GM12892 (cell line): ENCODE measurements at regions not wholly inside any gene's neighbourhood (a gene's known extent, or its start where the extent isn't known, plus 50 kb on each side); places are given as distances from the start of the nearest gene placed in this dataset.
"Not testable (repeated sequence)": the region's sequence is repeated elsewhere in the genome, so short reads cannot be mapped to it uniquely, and the experiment has no call there.

Experiments used
- DNase-seq: peaks from one replicate; pipeline ENCODE4 v3.0.0; 2011; ENCODE audit not compliant: insufficient read length
- FAIRE-seq: peaks from 2 replicates; lab custom pipeline; 2011; peaks lifted over from hg19 to GRCh38; lab: Jason Lieb, UNC
- POLR2A ChIP-seq: IDR thresholded peaks from 2 replicates; pipeline ENCODE4 v1.6.1; 2011; ENCODE audit warnings: low read depth, low read length, control low read depth
- POLR2AphosphoS5 ChIP-seq: IDR thresholded peaks from 2 replicates; pipeline ENCODE4 v1.6.1; 2011; ENCODE audit warnings: low read depth, low read length, control low read depth
- TAF1 ChIP-seq: IDR thresholded peaks from 2 replicates; pipeline ENCODE4 v1.6.1; 2011; ENCODE audit warnings: low read depth, mild to moderate bottlenecking, control low read depth, low read length, borderline replicate concordance

GRCh38 chr11:42397483-42397882 lies 914.3 kb upstream of the API5 start:
- TF ChIP-seq POLR2A, result no peak
- no peak for TF ChIP-seq TAF1
- no peak for TF ChIP-seq POLR2AphosphoS5
- DNase-seq, result no peak
- no peak for FAIRE-seq

DNA sequence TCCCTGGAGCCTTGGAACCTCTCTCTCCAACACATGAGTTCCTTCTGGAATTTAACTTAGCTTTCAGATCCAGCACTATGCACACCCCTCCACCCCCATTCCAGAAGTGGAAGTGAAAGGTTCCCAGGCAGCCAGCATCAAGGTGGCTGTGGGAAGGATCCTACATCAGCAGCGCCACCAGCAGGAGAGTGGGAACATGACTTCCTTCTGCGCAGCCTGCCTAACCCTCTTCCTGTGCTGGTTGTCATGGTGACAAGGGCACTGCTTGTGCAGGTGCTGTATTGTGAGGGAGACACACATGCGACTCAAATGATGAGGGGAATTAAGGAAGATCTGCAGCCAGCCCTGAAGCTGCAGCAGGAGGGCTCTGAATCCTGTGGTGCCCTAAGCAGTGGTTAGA lies 904.5 kb upstream of the API5 start:
- FAIRE-seq, result peak; percentile 48

DNA sequence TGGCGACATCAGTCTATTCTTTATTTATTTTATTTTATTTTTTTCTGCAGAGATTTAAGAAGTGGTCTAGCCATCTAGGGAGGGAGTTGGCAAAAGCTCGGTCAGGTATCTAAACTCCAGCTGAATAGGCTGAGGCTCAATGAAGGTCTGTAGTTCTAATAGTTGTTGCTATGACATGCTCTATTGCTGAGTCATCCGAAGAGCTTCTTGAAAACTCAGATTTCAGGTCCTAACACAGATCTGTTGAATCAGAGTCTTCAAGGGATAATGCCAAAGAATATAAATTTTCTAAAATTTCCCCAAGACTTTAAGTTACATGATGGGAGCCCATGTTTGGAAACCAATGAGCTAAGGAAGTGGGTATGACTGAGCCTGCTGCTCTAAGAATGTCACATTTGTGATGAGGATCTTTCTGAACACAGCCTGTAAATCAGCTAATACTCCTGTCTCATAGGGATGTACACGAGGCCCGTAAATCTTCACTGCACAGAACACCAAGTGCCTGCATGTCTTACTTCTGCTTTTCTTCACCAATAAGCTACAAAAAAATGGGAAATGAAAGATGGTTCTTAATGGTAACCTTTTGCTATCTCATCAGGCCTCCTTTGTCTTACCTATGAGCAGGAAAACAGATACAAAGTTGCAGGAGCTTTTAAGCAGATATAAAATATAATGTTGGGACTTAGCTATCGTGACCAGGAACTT lies 901.4 kb upstream of the API5 start:
- FAIRE-seq (no peak), DNase-seq (no peak)
- TF ChIP-seq POLR2AphosphoS5 (no peak), TAF1 (no peak), POLR2A (no peak)

More for the DNA sequence above, 904.5 kb upstream of the API5 start:
- TF ChIP-seq POLR2A (no peak), TAF1 (no peak), POLR2AphosphoS5 (no peak)
- DNase-seq, result no peak

DNA sequence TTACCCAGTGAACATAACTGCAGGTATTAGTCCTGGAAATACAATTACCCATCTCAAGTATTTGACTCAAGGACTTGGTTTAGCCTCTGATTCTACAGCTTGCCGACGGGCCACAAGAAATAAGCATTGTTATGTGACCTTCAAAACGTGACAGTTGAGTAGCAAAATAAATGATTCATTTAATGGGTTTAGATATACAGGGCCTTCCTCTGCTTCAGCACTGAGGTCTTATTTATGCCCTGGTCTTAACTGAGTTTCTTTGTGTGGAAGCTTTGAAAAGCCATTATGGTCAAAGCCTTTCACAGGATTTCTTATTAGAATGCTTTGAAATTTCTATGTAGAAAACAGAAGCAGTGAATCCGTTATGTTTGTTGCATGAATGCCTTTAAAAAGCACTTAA lies 899.2 kb upstream of the API5 start:
- TF ChIP-seq POLR2AphosphoS5 (no peak), POLR2A (no peak), TAF1 (no peak)
- no peak for FAIRE-seq
- DNase-seq, result no peak

- no peak for TF ChIP-seq POLR2AphosphoS5
- TF ChIP-seq TAF1, result no peak
- no peak for FAIRE-seq
- no peak for DNase-seq
Observed at GRCh38 chr11:42417691-42418090, 894.1 kb upstream of the API5 start.

- TF ChIP-seq POLR2AphosphoS5, result no peak
- TF ChIP-seq TAF1, result no peak
- no peak for TF ChIP-seq POLR2A
- no peak for FAIRE-seq
- no peak for DNase-seq
Observed at GRCh38 chr11:42422090-42422489, 889.7 kb upstream of the API5 start.

DNA sequence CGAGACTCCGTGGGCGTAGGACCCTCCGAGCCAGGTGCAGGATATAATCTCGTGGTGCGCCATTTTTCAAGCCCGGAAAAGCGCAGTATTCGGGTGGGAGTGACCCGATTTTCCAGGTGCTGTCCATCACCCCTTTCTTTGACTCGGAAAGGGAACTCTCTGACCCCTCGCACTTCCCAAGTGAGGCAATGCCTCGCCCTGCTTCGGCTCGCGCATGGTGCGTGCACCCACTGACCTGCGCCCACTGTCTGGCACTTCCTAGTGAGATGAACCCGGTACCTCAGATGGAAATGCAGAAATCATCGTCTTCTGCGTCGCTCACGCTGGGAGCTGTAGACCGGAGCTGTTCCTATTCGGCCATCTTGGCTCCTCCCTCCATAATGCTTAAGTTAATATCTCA lies 876.9 kb upstream of the API5 start:
- not testable (repeated sequence) for FAIRE-seq, DNase-seq

- no peak for DNase-seq
- FAIRE-seq, result no peak
- TF ChIP-seq TAF1 (no peak), POLR2AphosphoS5 (no peak), POLR2A (no peak)
Observed at GRCh38 chr11:42444406-42444805, 867.4 kb upstream of the API5 start.

- DNase-seq (no peak), FAIRE-seq (no peak)
- TF ChIP-seq POLR2A (no peak), TAF1 (no peak), POLR2AphosphoS5 (no peak)
Observed at GRCh38 chr11:42462558-42463310, 849.1 kb upstream of the API5 start.

GRCh38 chr11:42465623-42466022 lies 846.2 kb upstream of the API5 start:
- TF ChIP-seq TAF1, result no peak
- TF ChIP-seq POLR2A, result no peak
- TF ChIP-seq POLR2AphosphoS5, result no peak
- no peak for DNase-seq

GRCh38 chr11:42473106-42473505 lies 838.7 kb upstream of the API5 start:
- TF ChIP-seq TAF1 (no peak), POLR2A (no peak), POLR2AphosphoS5 (no peak)
- FAIRE-seq (no peak), DNase-seq (no peak)

More at GRCh38 chr11:42465623-42466022, 846.2 kb upstream of the API5 start:
- no peak for FAIRE-seq

DNA sequence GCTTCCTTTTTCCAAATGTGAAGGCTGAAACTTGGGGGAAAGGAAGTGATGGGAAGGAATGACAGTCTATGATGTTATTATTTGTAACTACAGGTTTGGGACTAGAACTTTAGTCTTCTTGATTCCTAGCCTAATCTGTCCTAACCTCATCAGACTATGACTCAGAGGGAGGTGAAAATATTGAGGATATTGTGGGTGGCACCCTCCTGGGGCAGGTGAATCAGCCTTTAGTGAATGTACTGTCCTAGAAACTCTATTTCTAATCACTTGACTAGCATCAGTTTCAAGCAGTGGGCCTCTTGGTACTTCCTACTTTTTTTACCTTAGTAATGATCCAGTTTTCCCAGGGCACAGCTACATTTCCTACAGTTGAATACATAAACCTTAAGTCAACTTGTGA lies 829.0 kb upstream of the API5 start:
- DNase-seq, result no peak
- TF ChIP-seq TAF1 (no peak), POLR2AphosphoS5 (no peak), POLR2A (no peak)
- no peak for FAIRE-seq
